ENCODE measurements at regions not wholly inside any gene's neighbourhood (a gene's known extent, or its start where the extent isn't known, plus 50 kb on each side); places are given as distances from the start of the nearest gene placed in this dataset.

DNA sequence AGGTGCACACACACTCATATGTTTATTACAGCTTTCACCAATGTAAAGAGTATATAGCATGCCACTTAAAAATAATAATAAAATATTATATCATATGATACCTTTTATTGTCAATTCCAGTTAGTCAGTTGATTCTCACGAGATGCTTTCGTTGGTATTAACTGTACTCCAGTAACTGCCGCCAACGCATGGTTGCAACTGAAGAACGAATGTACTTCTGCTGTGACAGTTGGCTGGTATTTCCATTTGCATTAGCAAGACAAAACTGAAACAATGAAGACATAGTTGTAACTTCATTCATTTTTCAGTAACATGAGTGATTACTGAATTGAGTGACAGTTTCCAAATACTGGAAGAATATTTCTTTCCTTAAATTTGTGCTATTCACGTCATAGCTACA lies 70.5 kb upstream of the PRKCQ start:
- TF ChIP-seq CTCF (IDR thresholded peaks at IDR 0.05; ENCODE audit: low read depth, low read length): no peak
- TF ChIP-seq POLR2A (IDR thresholded peaks at IDR 0.05; ENCODE audit: extremely low read depth, insufficient read length): no peak
- no peak for TF ChIP-seq MAX (IDR thresholded peaks at IDR 0.05; ENCODE audit: low read depth, low read length)

Data from NB4 (cell line).